Mesenchymal stem cell (in vitro differentiated cells and primary cell): ENCODE measurements at regions not wholly inside any gene's neighbourhood (a gene's known extent, or its start where the extent isn't known, plus 50 kb on each side); places are given as distances from the start of the nearest gene placed in this dataset.

Source experiments
- DNase-seq: peaks from one replicate; pipeline ENCODE4 v3.0.0-alpha.2; 2013
- H2AFZ ChIP-seq: one replicate; pipeline ENCODE4 v1.6.1; 2013; ENCODE audit warnings: low read depth, mild to moderate bottlenecking, control low read depth, inconsistent platforms, low read length, moderate library complexity
- H2AK5ac ChIP-seq: 2 replicates; pipeline ENCODE4 v1.6.1; 2013; ENCODE audit warnings: low read length, moderate library complexity, mild to moderate bottlenecking, inconsistent platforms; ENCODE audit not compliant: severe bottlenecking
- H2BK120ac ChIP-seq: one replicate; pipeline ENCODE4 v1.6.1; 2013; ENCODE audit warnings: low read depth, mild to moderate bottlenecking, inconsistent platforms, low read length, moderate library complexity
- H2BK12ac ChIP-seq, 2 experiments: one replicate each; pipeline ENCODE4 v1.6.1; 2013; ENCODE audit warnings: inconsistent platforms in 2 of 2, low read length in 2 of 2, mild to moderate bottlenecking in 2 of 2, moderate library complexity in 2 of 2, control low read depth in 1 of 2
- H2BK15ac ChIP-seq: one replicate; pipeline ENCODE4 v1.6.1; 2013; ENCODE audit warnings: mild to moderate bottlenecking, low read depth, inconsistent platforms; ENCODE audit not compliant: poor library complexity, severe bottlenecking
- H2BK5ac ChIP-seq: 2 replicates; pipeline ENCODE4 v1.6.1; 2013; ENCODE audit warnings: low read depth, mild to moderate bottlenecking, low read length, control low read depth, inconsistent platforms; ENCODE audit not compliant: poor library complexity, severe bottlenecking
- H3K14ac ChIP-seq, 2 experiments: one replicate each; pipeline ENCODE4 v1.6.1; 2013; ENCODE audit warnings: inconsistent platforms in 2 of 2, low read length in 2 of 2, control low read depth in 1 of 2, mild to moderate bottlenecking in 1 of 2, moderate library complexity in 1 of 2
- H3K18ac ChIP-seq, 2 experiments: one replicate each; pipeline ENCODE4 v1.6.1; 2013; ENCODE audit warnings: inconsistent platforms in 2 of 2, low read length in 2 of 2, control low read depth in 1 of 2, low read depth in 1 of 2, mild to moderate bottlenecking in 1 of 2
- H3K23ac ChIP-seq, 2 experiments: one replicate each; pipeline ENCODE4 v1.6.1; 2013; ENCODE audit warnings: inconsistent platforms in 2 of 2, low read length in 2 of 2, mild to moderate bottlenecking in 2 of 2, moderate library complexity in 2 of 2, control low read depth in 1 of 2
- H3K27ac ChIP-seq: 2 replicates; pipeline ENCODE4 v1.5.1; 2013; ENCODE audit warnings: mild to moderate bottlenecking, moderate library complexity, low read length, control low read depth, inconsistent platforms; ENCODE audit not compliant: poor library complexity, severe bottlenecking
- H3K27me3 ChIP-seq, 2 experiments: 2 replicates each; pipeline versions ENCODE4 v1.6.1 to v1.7.0; 2013; ENCODE audit warnings: low read length in 2 of 2, mild to moderate bottlenecking in 2 of 2, moderate library complexity in 2 of 2, control low read depth in 1 of 2, inconsistent platforms in 1 of 2; ENCODE audit not compliant: control insufficient read depth in 1 of 2, insufficient read depth in 1 of 2
- H3K36me3 ChIP-seq, 2 experiments: 2 replicates each; pipeline versions ENCODE4 v1.6.1 to v1.7.0; 2013; ENCODE audit warnings: low read length in 2 of 2, control low read depth in 1 of 2, inconsistent platforms in 1 of 2, low read depth in 1 of 2, mild to moderate bottlenecking in 1 of 2; ENCODE audit not compliant: insufficient read depth in 2 of 2, control insufficient read depth in 1 of 2
- H3K4ac ChIP-seq, 2 experiments: one replicate each; pipeline ENCODE4 v1.6.1; 2013; ENCODE audit warnings: inconsistent platforms in 2 of 2, low read length in 2 of 2, mild to moderate bottlenecking in 2 of 2, moderate library complexity in 2 of 2, control low read depth in 1 of 2, low read depth in 1 of 2
- H3K4me1 ChIP-seq: 2 replicates; pipeline ENCODE4 v1.6.1; 2013; ENCODE audit warnings: low read depth, low read length, control low read depth; ENCODE audit not compliant: control insufficient read depth, insufficient read depth
- H3K4me2 ChIP-seq: 2 replicates; pipeline ENCODE4 v1.6.1; 2013; ENCODE audit warnings: low read length, mild to moderate bottlenecking, inconsistent platforms; ENCODE audit not compliant: poor library complexity, severe bottlenecking
- H3K4me3 ChIP-seq, 2 experiments: 2 replicates each; pipeline versions ENCODE4 v1.5.1 to v1.7.0; 2013; ENCODE audit warnings: low read length in 2 of 2, mild to moderate bottlenecking in 2 of 2, control low read depth in 1 of 2, low read depth in 1 of 2; ENCODE audit not compliant: insufficient read depth in 1 of 2
- H3K79me1 ChIP-seq: replicated peaks from 2 replicates; pipeline ENCODE4 v1.6.1; 2013; ENCODE audit warnings: mild to moderate bottlenecking, control low read depth, low read length, inconsistent platforms; ENCODE audit not compliant: poor library complexity, severe bottlenecking
- H3K9ac ChIP-seq: 2 replicates; pipeline ENCODE4 v1.7.0; 2013; ENCODE audit warnings: mild to moderate bottlenecking, low read length, moderate library complexity
- H3K9me3 ChIP-seq: 2 replicates; pipeline ENCODE4 v1.7.0; 2013; ENCODE audit warnings: mild to moderate bottlenecking, low read length; ENCODE audit not compliant: control insufficient read depth
- H4K8ac ChIP-seq: one replicate; pipeline ENCODE4 v1.6.1; 2013; ENCODE audit warnings: inconsistent platforms, mild to moderate bottlenecking, low read length, moderate library complexity
- H4K91ac ChIP-seq: one replicate; pipeline ENCODE4 v1.6.1; 2013; ENCODE audit warnings: mild to moderate bottlenecking, low read length, inconsistent platforms
- WGBS: methylation state at CpG from one replicate; pipeline ENCODE4 v1.1.7; 2013; ENCODE audit warnings: mixed read lengths; 5-methylcytosine and 5-hydroxymethylcytosine counted together

DNA sequence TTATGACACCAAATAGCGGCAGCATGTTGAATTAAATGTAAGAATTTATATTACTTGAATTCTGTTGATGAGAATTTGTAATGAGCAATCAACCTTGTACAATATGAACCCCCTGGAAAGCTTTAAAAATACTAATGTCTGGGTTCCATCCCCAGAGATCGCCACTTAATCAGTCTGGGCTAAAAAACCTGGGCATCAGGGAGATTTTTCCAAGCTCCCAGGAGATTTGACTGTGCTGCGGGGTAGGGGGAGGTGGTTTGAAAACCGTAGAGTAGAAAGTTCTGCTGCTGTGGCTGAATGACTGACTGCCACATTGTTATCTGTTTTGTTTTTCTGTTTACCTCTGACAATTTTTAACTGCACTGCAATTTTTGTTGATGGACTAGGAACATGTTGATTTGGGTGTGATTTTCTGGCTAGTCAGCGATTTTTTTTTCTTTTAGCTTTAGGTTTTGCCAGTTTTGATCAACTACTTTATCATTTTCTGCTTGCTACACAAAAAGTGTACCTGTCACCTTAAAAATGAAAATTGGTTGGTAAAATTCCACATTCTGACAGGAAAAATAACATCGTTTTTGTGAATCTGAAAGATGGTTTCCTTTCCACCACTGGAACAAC, 79.3 kb downstream of the PCTP start:
- Histone ChIP-seq H2AFZ (no peak overlapping the region), H4K91ac (no peak overlapping the region), H3K79me1 (no peaks in the 10 kb centered on the region), H2BK120ac (no peak overlapping the region), H3K23ac (no peak overlapping the region), H3K4me1 (no peaks in the 10 kb centered on the region), H2BK12ac (no peak overlapping the region), H2BK5ac (no peak overlapping the region), H3K4ac (no peak overlapping the region), H3K4me2 (no peak overlapping the region), H3K27ac (no peak overlapping the region), H2AK5ac (no peak overlapping the region), H3K27me3 (no peaks in the 10 kb centered on the region), H4K8ac (no peak overlapping the region), H3K18ac (no peak overlapping the region), H3K9me3 (no peaks in the 10 kb centered on the region), H3K9ac (no peak overlapping the region), H2BK15ac (no peak overlapping the region), H3K36me3 (no peaks in the 10 kb centered on the region), H3K14ac (no peak overlapping the region), H3K4me3 (no peak overlapping the region)
- 46% methylated on average over 3 of the region's 6 CpGs for whole genome bisulfite sequencing
- no peak for DNase-seq

DNA sequence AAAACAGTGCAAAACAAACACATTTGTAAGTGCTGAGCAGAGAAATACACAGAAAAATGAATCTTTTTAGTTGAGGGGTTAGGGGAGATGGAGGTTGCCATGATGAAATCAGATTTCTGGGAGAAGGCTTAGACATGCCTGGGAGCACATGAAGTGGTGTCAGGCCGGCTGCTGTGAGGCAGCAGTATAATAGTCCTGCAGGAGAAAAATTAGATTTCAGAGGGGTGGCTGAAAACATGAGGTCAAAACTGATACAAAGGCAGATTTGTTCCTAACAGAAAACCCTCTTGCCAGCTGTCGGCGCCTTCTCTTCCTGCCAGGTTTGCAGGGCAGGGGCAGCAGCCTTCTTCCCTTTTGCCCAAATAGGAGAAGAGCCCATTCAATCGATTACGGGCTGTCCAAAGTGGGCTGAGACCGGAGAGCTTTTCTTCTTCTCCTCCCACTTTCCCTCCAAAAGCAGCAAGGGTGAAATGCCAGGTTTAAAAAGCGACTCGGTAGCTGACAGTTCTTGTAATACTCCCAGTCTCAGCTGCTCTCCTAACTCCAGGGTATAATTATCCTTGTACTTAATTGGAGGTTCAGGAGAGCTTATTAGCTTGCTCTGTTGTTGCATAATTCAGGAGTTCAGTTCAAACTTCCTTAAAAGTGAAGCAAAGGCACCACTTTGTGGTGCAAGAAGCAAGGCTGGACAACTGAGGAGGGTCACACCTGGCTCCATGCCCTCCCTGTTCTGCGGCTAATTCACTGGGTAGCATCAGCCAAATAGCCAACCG, 80.0 kb downstream of the PCTP start:
- no peak overlapping the region for H3K4me3 ChIP-seq
- H3K79me1 ChIP-seq, result no peaks in the 10 kb centered on the region
- H3K36me3 ChIP-seq, result no peaks in the 10 kb centered on the region
- no peak overlapping the region for H3K18ac ChIP-seq
- H2BK120ac ChIP-seq, result no peak overlapping the region
- no peak overlapping the region for H2AK5ac ChIP-seq
- no peak overlapping the region for H2BK15ac ChIP-seq
- no peak overlapping the region for H3K23ac ChIP-seq
- DNase-seq, result no peak
- no peak overlapping the region for H3K9ac ChIP-seq
- H3K4me2 ChIP-seq, result no peak overlapping the region
- no peaks in the 10 kb centered on the region for H3K4me1 ChIP-seq
- no peak overlapping the region for H2AFZ ChIP-seq
- no peak overlapping the region for H3K27ac ChIP-seq
- H3K4ac ChIP-seq, result no peak overlapping the region
- H2BK5ac ChIP-seq, result no peak overlapping the region
- 82% methylated on average over 8 of the region's 10 CpGs for WGBS
- H4K8ac ChIP-seq, result no peak overlapping the region
- H4K91ac ChIP-seq, result no peak overlapping the region
- no peaks in the 10 kb centered on the region for H3K27me3 ChIP-seq
- no peak overlapping the region for H3K14ac ChIP-seq
- H2BK12ac ChIP-seq, result no peak overlapping the region
- H3K9me3 ChIP-seq, result no peaks in the 10 kb centered on the region

DNA sequence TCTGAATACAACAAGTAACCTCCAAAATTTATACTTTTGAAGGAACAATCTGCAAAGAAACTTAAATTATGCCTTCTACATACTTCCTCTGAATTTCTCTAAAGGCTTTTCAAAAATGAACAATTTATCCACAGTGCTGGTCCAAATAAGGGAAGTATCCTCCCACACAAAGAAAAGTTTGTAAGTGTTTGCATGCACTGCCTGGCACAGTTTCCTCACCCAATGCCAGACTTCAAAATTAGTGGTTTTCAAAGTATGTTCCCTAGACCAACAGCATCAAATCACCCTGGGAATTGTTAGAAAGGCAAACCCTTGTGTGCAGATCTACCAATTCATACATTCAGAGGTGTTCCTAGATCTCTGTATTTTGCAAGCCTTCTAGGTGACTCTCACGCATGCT, 82.5 kb downstream of the PCTP start:
- no peak overlapping the region for H2AK5ac ChIP-seq
- H2BK5ac ChIP-seq, result no peak overlapping the region
- H3K27me3 ChIP-seq, result no peaks in the 10 kb centered on the region
- no peak overlapping the region for H3K4me2 ChIP-seq
- no peak overlapping the region for H3K27ac ChIP-seq
- DNase-seq, result no peak
- H3K4ac ChIP-seq, result no peak overlapping the region
- no peak overlapping the region for H3K9ac ChIP-seq
- no peak overlapping the region for H3K14ac ChIP-seq
- H3K9me3 ChIP-seq, result no peaks in the 10 kb centered on the region
- no peaks in the 10 kb centered on the region for H3K36me3 ChIP-seq
- H3K23ac ChIP-seq, result no peak overlapping the region
- H3K79me1 ChIP-seq, result no peaks in the 10 kb centered on the region
- H4K91ac ChIP-seq, result no peak overlapping the region
- H4K8ac ChIP-seq, result no peak overlapping the region
- WGBS, result 87% methylated on average over 1 of the region's 1 CpG
- H3K4me1 ChIP-seq, result no peaks in the 10 kb centered on the region
- no peak overlapping the region for H3K18ac ChIP-seq
- H2BK12ac ChIP-seq, result no peak overlapping the region
- no peak overlapping the region for H2AFZ ChIP-seq
- no peak overlapping the region for H2BK15ac ChIP-seq
- no peak overlapping the region for H3K4me3 ChIP-seq
- no peak overlapping the region for H2BK120ac ChIP-seq

DNA sequence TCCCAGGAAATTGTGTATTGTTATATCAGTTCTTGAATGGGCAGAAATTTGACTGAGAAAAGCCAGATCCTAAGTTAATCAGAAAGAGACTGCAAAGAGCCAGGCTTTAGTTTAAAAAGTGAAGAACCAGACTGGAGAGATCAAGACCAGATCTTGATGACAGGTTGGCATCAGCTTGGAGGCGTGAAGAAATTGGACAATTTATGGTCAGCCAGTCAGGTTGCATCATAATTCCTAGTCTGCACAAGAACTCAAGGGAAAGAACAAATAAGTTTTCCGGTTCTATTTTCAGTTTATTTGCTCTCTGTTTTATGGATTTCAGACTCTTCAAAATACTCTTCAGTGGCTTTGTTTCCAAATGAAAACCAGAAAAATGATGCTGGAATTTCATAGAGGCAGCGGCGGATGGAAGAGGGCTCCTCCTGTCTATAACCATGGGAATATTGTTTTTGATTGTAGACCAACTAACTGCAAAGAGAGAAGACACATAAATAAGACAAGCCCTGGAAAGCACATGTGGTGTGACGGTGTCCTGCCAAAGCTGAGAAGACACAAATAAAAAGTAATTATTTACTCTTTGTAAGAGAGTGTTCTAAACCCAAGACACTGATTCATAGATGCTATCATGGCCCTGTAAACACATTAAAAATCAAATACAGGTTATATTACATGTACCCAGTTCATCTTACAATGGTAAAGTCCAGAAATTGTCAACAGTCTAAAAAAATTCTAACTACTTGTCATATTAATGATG, 91.7 kb downstream of the PCTP start:
- H2BK12ac ChIP-seq, result no peak overlapping the region
- 89% methylated on average over 4 of the region's 5 CpGs for WGBS

More for the DNA sequence above, 91.7 kb downstream of the PCTP start:
- Histone ChIP-seq H3K27ac (no peak overlapping the region), H3K36me3 (no peaks in the 10 kb centered on the region), H3K4ac (no peak overlapping the region), H4K91ac (no peak overlapping the region), H2BK5ac (no peak overlapping the region), H3K18ac (no peak overlapping the region), H3K4me2 (no peak overlapping the region), H2AK5ac (no peak overlapping the region), H3K4me3 (no peak overlapping the region), H3K23ac (no peak overlapping the region), H3K27me3 (peaks cover 3 to 6% of the 10 kb centered on the region in 2 experiments), H2BK120ac (no peak overlapping the region), H3K4me1 (peaks cover 5% of the 10 kb centered on the region), H3K9me3 (no peaks in the 10 kb centered on the region), H3K79me1 (no peaks in the 10 kb centered on the region), H3K9ac (no peak overlapping the region), H2AFZ (no peak overlapping the region), H2BK15ac (no peak overlapping the region), H3K14ac (no peak overlapping the region), H4K8ac (no peak overlapping the region)
- no peak for DNase-seq
